PC-3 (cell line): ENCODE measurements at regions not wholly inside any gene's neighbourhood (a gene's known extent, or its start where the extent isn't known, plus 50 kb on each side); places are given as distances from the start of the nearest gene placed in this dataset.

ENCODE experiments used
- EZH2 ChIP-seq: fragments of 300-600 bp; sonication (generic); IDR thresholded peaks from one replicate; pipeline ENCODE4 v1.6.1; 2017; ENCODE audit warnings: antibody characterized with exemption, mild to moderate bottlenecking, low read length; ENCODE audit not compliant: unreplicated experiment
- EZH2phosphoT487 ChIP-seq: fragments of 300-600 bp; sonication (generic); IDR thresholded peaks from 2 replicates; pipeline ENCODE4 v1.6.1; 2018; ENCODE audit warnings: mild to moderate bottlenecking, antibody characterized with exemption, low read length, borderline replicate concordance
- TF ChIP-seq, protein P1 (sequence below): fragments of 300-600 bp; sonication (generic); conservative IDR thresholded peaks from 2 replicates; pipeline ENCODE4 v1.5.1; 2017; ENCODE audit warnings: antibody characterized with exemption, low read depth, mild to moderate bottlenecking, low read length

DNA sequence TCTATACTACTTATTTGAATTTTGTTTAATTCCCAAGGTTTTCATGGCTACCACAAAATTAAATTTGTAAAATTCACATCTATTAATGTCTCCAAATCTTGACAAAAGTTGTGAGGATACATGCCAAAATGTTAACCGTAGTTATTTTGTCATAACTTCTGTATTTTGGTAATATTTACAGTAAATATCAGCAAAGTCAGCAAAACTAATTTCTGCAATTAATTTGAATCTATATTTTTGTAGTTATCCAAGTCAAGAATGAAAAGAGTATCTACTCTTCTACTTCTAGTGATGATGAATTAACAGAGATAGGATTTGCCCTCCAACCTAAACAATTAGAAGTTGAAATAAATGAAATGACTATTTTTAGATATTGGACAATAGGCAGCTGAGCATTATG, 238.9 kb downstream of the CYP26B1 start:
- TF ChIP-seq, protein P1, sequence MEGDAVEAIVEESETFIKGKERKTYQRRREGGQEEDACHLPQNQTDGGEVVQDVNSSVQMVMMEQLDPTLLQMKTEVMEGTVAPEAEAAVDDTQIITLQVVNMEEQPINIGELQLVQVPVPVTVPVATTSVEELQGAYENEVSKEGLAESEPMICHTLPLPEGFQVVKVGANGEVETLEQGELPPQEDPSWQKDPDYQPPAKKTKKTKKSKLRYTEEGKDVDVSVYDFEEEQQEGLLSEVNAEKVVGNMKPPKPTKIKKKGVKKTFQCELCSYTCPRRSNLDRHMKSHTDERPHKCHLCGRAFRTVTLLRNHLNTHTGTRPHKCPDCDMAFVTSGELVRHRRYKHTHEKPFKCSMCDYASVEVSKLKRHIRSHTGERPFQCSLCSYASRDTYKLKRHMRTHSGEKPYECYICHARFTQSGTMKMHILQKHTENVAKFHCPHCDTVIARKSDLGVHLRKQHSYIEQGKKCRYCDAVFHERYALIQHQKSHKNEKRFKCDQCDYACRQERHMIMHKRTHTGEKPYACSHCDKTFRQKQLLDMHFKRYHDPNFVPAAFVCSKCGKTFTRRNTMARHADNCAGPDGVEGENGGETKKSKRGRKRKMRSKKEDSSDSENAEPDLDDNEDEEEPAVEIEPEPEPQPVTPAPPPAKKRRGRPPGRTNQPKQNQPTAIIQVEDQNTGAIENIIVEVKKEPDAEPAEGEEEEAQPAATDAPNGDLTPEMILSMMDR: no peak
- no peak for TF ChIP-seq EZH2phosphoT487
- no peak for TF ChIP-seq EZH2
